ENCODE measurements at regions not wholly inside any gene's neighbourhood (a gene's known extent, or its start where the extent isn't known, plus 50 kb on each side); places are given as distances from the start of the nearest gene placed in this dataset.

DNA sequence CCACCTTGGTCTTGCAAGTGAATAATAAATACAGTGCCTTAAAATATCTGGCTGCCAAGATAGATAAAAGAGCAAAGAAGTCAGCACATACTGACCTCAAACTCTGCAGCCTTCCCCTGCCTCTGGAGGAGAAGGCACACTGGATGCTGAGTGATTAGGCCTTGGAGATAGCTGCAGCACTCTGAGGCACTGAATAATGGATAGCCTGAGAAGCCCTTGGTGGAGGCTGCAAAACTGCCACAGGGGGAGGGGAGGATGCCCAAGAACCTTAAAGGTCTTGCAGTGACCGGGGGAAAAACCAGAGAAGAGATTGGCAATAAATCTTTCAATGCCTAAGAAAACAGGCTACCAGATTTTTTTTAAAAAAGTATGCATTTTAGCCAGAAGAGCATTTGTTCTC, 167.4 kb upstream of the PRMT6 start:
- no peak for DNase-seq (ENCODE audit: low read depth)

DNA sequence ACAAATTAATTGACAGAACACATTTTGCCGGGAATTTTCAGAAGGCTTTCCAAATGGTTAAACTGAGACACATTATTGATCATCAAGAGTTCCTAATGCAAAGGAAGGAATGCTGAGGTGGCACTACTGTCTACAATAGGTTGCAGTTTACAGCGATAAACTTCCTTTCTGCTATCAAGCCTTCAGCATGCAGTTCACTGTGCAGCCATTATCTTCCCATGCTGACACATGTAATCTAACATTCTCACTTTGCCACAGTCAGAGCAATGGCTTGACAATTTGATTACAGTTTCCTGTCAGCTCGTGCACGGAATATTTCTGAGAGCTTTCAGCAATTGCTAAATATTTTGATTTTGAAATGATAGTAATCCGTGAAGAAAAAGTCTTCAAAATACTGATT, 166.9 kb upstream of the PRMT6 start:
- DNase-seq (ENCODE audit: low read depth): no peak

DNA sequence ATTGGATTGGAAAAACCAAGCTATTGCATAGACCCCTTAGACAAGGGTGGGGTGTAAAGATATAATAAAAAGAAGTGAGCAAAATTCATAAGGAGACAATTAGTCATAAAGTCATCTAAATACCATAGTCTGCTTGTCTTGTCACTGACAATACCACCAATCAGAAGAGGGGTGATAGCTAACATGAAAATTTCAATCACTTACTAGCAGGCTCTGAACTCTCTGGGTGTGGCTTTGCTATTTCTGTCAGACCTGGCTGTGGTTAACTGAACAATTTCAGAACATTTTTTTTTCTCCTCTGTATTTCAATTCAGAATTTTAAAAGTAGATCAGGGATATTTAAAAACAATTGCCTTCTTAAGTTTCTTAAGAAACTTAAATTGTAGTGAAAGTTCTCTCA, 158.5 kb upstream of the PRMT6 start:
- no peak for DNase-seq (ENCODE audit: low read depth)

DNA sequence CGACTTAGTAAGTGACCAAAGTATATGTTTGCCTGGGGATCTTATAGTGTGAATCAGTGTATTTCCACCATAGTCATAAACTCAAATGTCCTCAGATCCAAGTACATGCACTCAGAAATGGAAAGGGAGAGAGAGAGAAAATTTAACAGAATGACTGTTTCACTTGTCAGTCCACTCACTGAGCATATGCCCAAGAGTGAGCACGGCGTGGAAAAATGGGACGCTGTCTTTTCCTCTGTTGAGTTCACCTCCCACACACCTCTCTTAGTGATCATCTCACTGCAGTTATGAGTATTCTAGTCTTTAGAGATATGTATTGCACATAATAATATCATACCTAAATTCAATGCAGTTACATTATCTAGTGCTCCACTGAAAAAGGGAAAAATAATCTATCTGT, 156.8 kb upstream of the PRMT6 start:
- no peak for DNase-seq (ENCODE audit: low read depth)

DNA sequence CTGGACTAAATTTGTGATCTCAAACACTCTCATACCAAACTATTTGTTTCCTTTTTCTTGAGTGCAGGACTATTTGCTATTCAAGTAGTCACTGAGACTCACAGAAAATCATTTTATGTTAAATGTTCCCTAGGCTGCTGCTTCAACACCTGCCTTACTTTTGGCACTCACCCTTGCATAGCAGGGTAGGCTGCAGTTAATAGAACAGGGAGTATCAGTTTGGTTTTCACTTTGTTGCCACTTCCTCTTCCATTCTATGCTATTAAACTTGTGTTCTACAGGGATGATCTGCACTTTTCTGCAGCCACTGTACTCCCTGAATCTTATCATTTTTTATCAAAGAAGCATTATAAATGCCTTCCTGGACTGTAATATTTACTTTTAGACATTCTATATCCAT, 148.7 kb upstream of the PRMT6 start:
- DNase-seq (ENCODE audit: low read depth): no peak

DNA sequence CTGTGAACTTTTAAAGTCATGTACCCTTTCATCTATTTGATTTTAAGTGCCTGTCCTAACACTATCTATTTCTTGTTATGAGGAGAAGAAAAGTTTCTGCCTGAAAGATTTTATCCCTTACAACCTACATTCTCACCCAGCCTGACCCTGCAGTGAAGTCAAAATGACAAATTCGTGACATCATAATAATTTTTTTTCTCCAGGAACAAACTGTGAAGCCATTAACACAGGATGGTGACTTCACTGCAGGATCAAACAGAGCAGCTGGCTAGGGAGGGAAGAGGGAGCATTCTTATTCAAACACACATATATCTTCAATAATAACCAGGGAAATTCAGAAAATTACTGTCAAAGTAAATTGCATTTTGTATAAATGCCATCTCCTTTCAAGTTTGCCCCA, 147.8 kb upstream of the PRMT6 start:
- DNase-seq (ENCODE audit: low read depth): no peak

DNA sequence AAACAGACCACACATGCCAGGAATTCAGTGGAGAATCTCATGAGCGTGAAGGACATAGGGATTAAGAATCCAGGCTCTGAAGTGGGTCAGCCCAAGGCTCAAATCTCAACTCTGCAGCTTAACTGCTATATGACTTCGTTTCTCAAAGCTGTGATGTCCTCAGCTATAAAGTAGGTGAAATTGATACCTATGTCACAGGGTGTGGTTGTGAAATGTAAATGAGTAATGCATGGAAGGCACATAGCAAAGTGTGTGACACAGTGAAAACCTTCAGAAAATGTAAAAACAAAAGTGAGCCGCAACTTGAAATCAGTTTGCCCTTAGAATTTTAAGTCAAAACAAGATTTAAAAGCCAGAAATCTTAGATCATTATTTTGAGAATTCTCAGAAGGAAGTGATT, 145.7 kb upstream of the PRMT6 start:
- DNase-seq (ENCODE audit: low read depth): no peak

DNA sequence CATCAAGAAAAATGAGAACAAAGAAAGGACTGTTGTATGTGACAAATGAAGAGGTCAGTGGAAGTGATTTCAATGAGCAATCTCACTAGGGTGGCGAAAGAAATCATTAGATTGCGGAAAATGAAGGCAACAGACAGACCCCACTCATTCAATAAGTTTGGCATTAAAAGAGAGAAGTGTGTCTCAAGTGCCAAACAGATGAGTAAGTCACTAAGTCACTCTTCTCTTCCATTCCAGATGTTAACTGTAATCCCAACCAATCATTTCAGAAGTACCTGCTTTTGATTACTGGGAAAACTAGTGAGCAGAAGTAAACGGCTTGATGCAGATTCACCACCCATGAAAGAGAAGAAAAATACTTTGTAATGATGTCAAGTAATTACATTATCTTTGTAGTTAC, 144.3 kb upstream of the PRMT6 start:
- no peak for DNase-seq (ENCODE audit: low read depth)

DNA sequence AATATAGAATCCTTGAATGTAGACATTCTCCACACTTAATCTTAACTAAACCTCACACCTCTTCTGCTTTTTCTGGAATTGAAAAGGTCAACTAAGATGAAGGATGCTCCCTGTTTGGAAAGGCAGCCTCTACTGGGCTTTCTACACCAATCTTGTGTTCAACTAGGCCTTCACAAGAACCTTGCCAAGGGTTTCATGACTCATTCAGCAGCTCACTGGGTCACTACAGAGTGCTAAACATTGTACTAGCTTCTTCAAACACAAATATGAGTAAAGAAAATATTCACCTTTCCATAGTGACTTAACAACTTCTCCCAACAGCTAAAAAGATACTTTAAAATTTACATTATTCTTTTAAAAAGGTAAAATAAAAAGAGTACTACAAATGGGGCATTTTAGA, 135.3 kb upstream of the PRMT6 start:
- no peak for DNase-seq (ENCODE audit: low read depth)

DNA sequence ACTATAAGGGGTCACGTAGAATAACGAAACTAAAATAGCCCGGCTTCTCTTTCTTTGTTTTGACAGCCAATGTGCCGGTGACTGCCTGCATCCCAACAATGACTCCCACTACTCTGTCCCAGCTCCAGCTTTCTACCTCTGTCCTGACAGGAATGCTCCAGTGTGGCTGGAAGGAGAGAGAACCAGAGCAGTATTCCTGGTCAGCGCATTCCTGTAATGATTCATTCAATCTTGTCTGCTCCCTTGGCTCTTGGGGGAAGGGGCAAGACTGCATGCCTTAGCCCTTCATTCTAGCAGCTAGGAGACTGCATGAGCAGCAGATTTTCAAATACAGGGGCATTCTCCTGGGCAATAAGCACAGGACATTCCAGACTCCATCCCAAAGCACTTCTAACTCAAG, 132.1 kb upstream of the PRMT6 start:
- peak; percentile 38 for DNase-seq (ENCODE audit: low read depth)

DNA sequence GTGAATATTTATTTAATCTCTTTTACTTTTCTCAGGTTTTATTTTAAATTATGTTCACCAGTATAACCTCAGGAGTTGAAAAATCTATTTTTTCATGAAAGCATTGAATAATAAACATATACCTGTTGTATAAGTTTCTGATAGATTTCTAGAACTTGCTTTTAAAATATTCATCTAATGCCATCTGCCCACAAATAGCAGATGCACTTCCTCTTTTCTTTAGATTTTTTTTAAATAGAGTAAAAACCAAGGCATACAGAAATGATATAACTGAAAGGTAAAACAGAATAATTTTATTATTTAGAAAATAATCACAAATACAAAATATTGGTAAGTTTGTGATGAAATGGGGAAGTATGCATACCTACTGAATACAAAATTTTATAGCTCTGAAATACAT, 130.7 kb upstream of the PRMT6 start:
- DNase-seq (ENCODE audit: low read depth): no peak

DNA sequence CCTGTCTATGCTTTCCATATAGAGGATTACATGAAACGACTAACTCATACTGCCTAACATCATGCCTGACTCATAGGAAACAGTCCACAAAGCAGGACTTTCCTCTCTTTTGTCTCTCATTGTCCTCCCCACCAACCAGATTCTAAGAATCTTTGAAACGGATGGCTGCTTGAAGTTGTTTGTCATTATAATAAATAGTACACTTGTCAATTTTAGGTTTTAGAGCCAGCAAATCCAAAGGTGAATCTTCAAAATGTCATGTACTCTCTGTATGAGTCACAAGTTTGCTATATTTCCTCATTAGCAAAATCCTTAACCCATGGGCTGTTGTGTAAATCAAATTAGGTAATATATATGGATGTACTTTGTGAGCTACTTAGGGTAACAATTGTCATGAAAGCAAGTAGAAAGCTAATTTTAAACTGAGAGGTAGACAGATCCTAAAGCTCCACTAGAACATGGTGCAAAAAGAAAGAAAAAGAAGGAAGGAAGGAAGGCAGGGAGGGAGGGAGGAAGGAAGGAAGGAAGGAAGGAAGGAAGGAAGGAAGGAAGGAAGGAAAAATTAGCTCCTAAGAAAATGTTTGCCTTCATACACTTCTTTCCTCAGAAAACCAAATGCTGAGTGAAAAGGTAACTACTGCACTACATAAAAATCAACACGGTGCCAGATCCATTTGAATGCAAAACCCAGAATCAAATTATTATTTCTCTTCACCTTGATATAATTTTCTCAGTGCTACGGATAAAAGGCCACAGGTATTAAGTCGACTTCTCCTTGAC, 129.5 kb upstream of the PRMT6 start:
- no peak for DNase-seq (ENCODE audit: low read depth)

DNA sequence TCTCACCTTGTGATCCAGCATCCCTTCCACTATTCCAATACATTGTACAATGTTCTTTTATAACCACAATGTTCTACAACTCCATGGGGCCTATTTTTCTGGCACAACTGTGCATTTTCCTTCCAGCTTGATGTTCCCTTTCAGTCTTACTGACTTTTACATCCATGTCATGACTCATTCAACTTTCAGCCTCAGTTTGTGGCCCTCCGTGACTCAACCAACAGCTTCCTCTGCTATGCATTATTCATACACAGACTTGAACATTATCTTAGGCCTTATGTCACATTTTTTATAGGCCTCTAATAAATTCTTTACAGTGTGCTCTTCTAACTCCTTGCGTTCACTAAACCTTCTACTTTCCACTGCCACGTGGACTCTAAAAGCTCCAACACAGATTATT, 119.4 kb upstream of the PRMT6 start:
- DNase-seq (ENCODE audit: low read depth): peak; percentile 84

DNA sequence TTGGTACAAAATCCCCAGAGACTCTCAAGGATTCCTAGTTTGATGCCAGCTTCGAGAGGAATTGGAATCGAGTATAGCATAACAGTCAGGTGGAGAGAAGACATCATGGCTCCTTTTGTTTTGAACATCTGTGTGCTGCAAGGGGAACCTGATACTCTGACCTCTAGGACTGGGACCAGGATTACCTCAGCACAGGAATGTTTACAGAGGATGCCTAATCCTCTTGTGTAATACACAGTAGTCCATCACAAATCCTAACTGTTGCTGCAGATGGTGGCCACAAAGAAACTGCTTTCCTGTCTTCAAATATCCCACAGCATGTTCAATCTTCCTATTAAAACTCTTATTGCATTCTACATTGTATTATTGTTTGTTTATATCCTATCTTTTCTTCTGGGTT, 111.8 kb upstream of the PRMT6 start:
- no peak for DNase-seq (ENCODE audit: low read depth)

DNA sequence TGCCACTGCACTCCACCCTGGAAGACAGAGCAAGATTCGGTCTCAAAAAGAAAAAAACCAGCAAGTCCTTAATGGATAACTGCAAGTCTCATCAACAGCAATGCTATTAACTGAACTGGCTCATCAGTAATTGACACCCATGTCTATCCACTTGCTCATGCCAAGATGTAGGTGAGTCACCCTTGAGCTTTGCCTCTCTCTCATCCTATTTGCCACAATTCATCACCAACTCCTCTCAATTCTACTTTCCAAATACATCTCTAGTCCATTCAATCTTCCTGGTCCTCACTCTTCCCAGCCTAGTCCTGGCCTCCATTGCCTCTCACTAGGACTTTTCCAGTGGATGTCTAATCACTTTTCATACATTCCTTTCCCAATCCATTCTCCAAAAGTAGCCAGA, 103.7 kb upstream of the PRMT6 start:
- DNase-seq (ENCODE audit: low read depth): no peak

DNA sequence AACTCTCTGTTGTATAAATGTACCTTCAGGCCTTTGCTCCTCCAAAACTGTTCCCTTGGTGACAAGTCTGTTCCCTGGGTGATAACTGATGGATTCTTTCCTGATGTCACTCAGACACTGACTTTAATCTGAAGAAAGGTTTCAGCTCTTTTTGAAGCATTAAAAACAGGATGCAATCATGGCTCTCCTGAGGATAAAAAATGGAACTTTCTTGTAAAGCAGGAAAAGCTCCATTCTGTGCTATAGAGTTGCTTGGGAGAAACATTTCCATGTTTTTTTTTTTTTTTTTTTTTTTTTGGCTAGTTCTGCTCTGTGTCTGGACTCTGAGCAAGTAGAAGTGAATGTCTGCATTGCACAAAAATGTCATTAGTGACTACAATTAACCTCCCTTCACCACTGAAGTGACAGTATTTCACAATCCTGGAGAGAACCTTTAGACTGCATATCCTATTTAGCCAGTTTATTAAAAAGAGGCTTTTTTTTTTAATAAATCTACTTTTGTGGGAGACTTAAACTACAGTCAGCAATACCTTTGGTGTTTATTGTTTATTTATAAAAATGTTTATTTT, 101.7 kb upstream of the PRMT6 start:
- DNase-seq (ENCODE audit: low read depth): no peak

DNA sequence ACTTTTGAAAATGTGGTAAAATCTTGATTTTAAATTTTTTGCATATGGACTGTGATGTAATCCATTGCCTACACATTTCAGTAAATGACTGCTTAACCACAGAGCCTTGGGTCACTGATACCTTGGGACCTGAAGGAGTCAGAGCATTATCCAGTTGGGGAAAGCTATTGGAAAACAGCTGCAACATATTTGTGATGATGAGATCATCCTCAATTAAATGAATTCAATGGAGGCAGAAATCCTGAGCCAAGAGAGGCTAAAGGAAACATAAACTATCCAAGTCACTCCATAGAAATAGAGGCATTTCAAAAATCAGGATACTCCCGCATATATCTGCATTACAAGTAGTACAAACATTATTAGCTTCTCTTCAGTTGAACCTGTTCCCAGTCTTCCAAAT, 99.8 kb upstream of the PRMT6 start:
- DNase-seq (ENCODE audit: low read depth): no peak

DNA sequence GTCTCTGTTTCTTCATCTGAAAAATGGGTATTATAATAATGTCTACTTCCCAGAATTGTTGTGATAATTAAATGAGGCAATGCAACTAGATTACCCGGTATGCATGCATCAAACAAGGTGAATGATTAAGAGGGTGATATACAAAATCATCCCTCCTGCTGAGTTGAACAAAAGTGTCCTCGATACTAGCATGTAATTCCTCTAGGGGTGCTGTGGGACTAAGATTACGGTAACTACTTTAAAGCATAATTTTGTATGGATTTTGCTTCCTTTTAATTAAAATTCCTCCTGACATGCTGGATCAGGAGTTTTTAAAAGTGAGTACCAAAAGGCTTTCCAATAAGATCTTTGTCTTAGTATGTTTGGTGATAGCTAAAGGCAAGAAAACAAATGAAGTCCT, 98.7 kb upstream of the PRMT6 start:
- DNase-seq (ENCODE audit: low read depth): no peak

DNA sequence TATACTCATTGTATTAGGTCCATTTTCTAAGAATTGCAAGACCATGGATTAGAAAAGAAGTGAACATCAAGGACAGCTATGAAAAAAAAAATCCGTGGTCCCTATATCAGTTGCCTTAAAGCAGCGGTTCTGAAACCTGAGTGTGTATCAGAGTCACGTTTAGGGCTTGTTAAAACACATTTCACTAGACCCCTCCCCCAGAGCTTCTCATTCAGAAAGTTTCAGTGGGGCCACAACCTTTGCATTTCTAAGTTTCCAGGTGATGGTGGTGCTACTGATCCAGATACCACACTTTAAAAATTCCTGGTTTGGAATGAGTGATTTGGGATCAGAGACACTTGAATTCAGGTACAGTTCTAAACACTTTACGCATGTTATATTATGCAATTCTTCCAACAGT, 96.1 kb upstream of the PRMT6 start:
- DNase-seq (ENCODE audit: low read depth): no peak

DNA sequence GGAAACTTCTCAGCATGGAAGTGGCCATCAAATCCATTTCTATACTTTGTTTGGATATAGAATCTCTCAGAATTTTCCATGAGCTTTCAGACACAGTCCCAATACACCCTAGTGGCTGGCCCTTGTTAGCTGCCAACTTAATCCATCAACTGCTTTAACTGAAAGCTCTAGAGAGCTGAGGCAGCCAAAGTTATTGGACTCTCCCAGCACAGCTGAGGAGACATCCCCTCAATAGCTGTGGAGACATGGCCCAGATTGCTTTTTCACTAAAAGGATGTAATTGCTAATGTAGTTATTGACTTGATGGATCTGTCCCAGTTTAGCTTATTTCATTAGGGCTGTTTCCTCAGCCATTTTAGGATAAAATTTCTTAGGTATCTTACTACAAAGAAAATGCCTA, 94.8 kb upstream of the PRMT6 start:
- DNase-seq (ENCODE audit: low read depth): no peak

DNA sequence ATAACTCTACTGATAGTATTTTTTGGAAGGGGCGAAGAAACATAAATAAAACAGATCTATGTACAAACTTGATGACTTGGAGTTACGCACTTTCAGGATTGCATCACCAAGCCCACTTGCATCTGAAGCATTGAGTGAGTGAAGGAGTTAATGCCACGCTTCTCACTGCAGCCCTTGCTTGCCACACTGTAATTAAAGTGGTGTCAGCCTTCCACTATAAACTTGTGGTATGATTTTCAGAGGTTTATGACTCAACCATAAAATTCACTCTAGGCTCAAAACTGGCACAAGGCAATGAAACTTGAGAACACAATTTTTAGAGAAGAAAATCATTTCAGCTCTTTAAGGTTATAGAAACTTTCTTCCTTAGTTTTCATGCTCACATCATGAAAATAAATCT, 93.9 kb upstream of the PRMT6 start:
- no peak for DNase-seq (ENCODE audit: low read depth)

DNA sequence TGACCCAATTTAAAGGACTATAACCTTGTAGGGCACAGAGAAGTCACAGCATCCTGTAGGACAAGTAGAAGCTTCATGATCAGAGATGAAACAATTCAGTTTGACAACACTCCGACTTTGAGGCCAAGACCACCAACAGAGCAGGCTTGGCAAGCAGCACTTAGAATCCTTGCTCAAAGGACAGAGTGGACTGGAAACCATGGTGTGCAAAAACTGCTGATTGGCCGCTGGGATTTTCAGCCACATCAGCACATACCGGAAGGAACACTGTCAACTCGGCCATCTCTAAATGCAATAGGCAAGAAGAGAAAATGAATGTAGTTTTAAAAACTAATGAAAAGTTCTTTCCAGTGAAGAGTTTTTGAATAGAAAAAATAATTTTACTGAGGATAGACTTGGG, 92.0 kb upstream of the PRMT6 start:
- no peak for DNase-seq (ENCODE audit: low read depth)

DNA sequence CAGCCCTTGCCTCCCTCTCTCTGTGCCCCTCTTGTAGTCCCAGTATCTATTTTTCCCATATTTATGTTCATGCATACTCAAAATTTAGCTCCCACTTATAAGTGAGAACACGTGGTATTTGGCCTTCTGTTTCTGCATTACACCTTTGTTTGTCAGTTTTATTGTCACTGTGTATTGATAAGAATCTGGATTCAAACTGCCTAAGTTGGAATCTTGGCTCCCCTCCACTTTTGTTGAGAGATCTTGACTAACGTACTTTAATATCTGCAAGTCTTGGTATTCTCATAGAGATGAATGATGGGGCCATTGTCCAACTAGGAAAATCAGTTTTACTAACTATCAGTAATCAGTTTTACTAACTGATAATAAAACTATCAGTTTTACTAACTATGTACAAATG, 87.8 kb upstream of the PRMT6 start:
- no peak for DNase-seq (ENCODE audit: low read depth)

DNA sequence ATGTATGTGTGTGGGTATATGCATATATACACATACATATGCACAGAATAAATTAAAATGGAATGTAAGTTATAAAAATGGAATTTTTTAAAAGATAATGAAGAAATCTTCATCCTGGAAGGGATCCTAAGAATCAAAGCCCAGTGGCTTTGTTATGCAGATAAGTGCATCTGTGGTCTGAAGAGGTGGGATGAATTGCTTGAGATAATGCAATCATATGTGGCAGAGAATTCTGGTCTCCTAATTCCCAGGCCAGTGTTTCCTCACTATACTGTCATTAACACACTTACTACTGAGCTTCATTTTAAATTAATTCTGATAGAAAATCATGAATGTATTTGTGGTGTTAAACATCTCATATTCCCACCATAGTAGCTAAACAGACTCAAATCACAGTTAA, 86.7 kb upstream of the PRMT6 start:
- DNase-seq (ENCODE audit: low read depth): no peak

Measured in non-pigmented ciliary epithelial cell (primary cell).